SK-N-SH (cell line): ENCODE measurements at regions not wholly inside any gene's neighbourhood (a gene's known extent, or its start where the extent isn't known, plus 50 kb on each side); places are given as distances from the start of the nearest gene placed in this dataset.
A peak's percentile ranks its signal among the peaks of the same experiment; 100 is the strongest.

Experiments
- CTCF ChIA-PET: fragments of 300-600, 350-600 bp; formaldehyde crosslinking; extraction: SDS; loops from one replicate; lab custom pipeline; 2021; lab: Yijun Ruan, JAX
- POLR2A ChIA-PET: fragments of 350-600 bp; sonication (Branson Sonifier 250); formaldehyde crosslinking; extraction: SDS; loops from one replicate; lab custom pipeline; 2020; ENCODE audit warnings: antibody characterized with exemption, inconsistent platforms; lab: Yijun Ruan, JAX
- DNase-seq: peaks from one replicate; pipeline ENCODE4 v3.0.0; 2012
- H2AFZ ChIP-seq: fragments of 200-600 bp; sonication (generic); 2 replicates; pipeline ENCODE4 v1.8.1; 2016; ENCODE audit warnings: antibody characterized with exemption, mild to moderate bottlenecking, low read depth
- H3F3A ChIP-seq: fragments of 200-600 bp; sonication (generic); replicated peaks from 2 replicates; pipeline ENCODE3; 2016; ENCODE audit warnings: antibody characterized with exemption, mild to moderate bottlenecking; ENCODE audit not compliant: insufficient read depth
- H3K27ac ChIP-seq, 2 experiments: fragments of 200-500 bp in 1 of 2; fragments of 200-600 bp in 1 of 2; sonication (Bioruptor generic) in 1 of 2; sonication (generic), shearing (Covaris generic) in 1 of 2; 2 replicates each; pipeline versions ENCODE4 v1.5.1 to v1.6.1; 2014 to 2016; ENCODE audit warnings: low read depth in 2 of 2, inconsistent platforms in 1 of 2, low read length in 1 of 2, mild to moderate bottlenecking in 1 of 2, mixed read lengths in 1 of 2
- H3K27me3 ChIP-seq: fragments of 200-600 bp; sonication (generic), shearing (Covaris generic); 2 replicates; pipeline ENCODE4 v1.6.1; 2016; ENCODE audit warnings: mixed run types; ENCODE audit not compliant: insufficient read depth
- H3K36me3 ChIP-seq, 2 experiments: fragments of 200-500 bp in 1 of 2; fragments of 200-600 bp in 1 of 2; sonication (Bioruptor generic) in 1 of 2; sonication (generic) in 1 of 2; replicated peaks in 1 of 2; 2 replicates each; pipeline versions ENCODE3 to v1.5.1; 2014 to 2016; ENCODE audit warnings: low read length in 1 of 2, mild to moderate bottlenecking in 1 of 2; ENCODE audit not compliant: insufficient read depth in 2 of 2, control insufficient read depth in 1 of 2
- H3K4me1 ChIP-seq, 2 experiments: fragments of 200-500 bp in 1 of 2; fragments of 200-600 bp in 1 of 2; sonication (Bioruptor generic) in 1 of 2; sonication (generic), shearing (Covaris generic) in 1 of 2; 2 replicates each; pipeline versions ENCODE4 v1.5.1 to v1.6.1; 2014 to 2016; ENCODE audit warnings: low read depth in 1 of 2, low read length in 1 of 2, mixed run types in 1 of 2; ENCODE audit not compliant: insufficient read depth in 2 of 2, control insufficient read depth in 1 of 2
- H3K4me2 ChIP-seq: fragments of 200-600 bp; sonication (generic), shearing (Covaris generic); 2 replicates; pipeline ENCODE4 v1.6.1; 2017; ENCODE audit warnings: mixed run types
- H3K4me3 ChIP-seq, 2 experiments: fragments of 200-500 bp in 1 of 2; fragments of 200-600 bp in 1 of 2; sonication (Bioruptor generic) in 1 of 2; sonication (generic), shearing (Covaris generic) in 1 of 2; 2 replicates each; pipeline versions ENCODE4 v1.5.1 to v1.8.1; 2014 to 2016; ENCODE audit warnings: low read depth in 2 of 2, inconsistent platforms in 1 of 2, low read length in 1 of 2, mild to moderate bottlenecking in 1 of 2, mixed read lengths in 1 of 2, moderate library complexity in 1 of 2
- H3K79me2 ChIP-seq: fragments of 200-600 bp; sonication (generic); 2 replicates; pipeline ENCODE4 v1.8.1; 2017; ENCODE audit warnings: mild to moderate bottlenecking; ENCODE audit not compliant: insufficient read depth
- H3K9ac ChIP-seq: fragments of 200-600 bp; sonication (generic); 2 replicates; pipeline ENCODE4 v1.6.1; 2017; ENCODE audit warnings: mixed run types
- H3K9me2 ChIP-seq: fragments of 200-600 bp; sonication (generic); 2 replicates; pipeline ENCODE4 v1.6.1; 2017; ENCODE audit warnings: mixed run types
- H3K9me3 ChIP-seq: fragments of 200-600 bp; sonication (generic); 2 replicates; pipeline ENCODE4 v1.6.1; 2017; ENCODE audit warnings: mixed run types, mild to moderate bottlenecking, moderate library complexity
- H4K20me1 ChIP-seq: fragments of 200-600 bp; sonication (generic); 2 replicates; pipeline ENCODE4 v1.6.1; 2017; ENCODE audit warnings: mild to moderate bottlenecking, mixed run types; ENCODE audit not compliant: insufficient read depth
- ELF1 ChIP-seq: IDR thresholded peaks from 2 replicates; pipeline ENCODE4 v1.4.0; 2012
- EZH2phosphoT487 ChIP-seq: fragments of 200-600 bp; sonication (generic); IDR thresholded peaks from 2 replicates; pipeline ENCODE4 v1.6.1; 2017; ENCODE audit warnings: low read depth, mixed run types, mild to moderate bottlenecking, antibody characterized with exemption, moderate library complexity, borderline replicate concordance
- FOSL2 ChIP-seq: IDR thresholded peaks from 2 replicates; pipeline ENCODE4 v1.4.0; 2012; ENCODE audit warnings: low read depth, mild to moderate bottlenecking, moderate library complexity, borderline replicate concordance
- GABPA ChIP-seq: IDR thresholded peaks from 2 replicates; pipeline ENCODE4 v1.4.0; 2012; ENCODE audit warnings: low read depth, mild to moderate bottlenecking
- GATA2 ChIP-seq: sonication (generic); formaldehyde crosslinking; IDR thresholded peaks from 2 replicates; pipeline ENCODE4 v1.5.0; 2020; ENCODE audit warnings: mild to moderate bottlenecking, missing genetic modification reagents
- MEF2A ChIP-seq: IDR thresholded peaks from 2 replicates; pipeline ENCODE4 v1.4.0; 2012; ENCODE audit warnings: low read depth, borderline replicate concordance
- NFIC ChIP-seq: IDR thresholded peaks from 2 replicates; pipeline ENCODE4 v1.4.0; 2012; ENCODE audit warnings: borderline replicate concordance
- NRF1 ChIP-seq: IDR thresholded peaks from 2 replicates; pipeline ENCODE4 v1.6.1; 2012; ENCODE audit warnings: low read depth, mild to moderate bottlenecking, low read length
- POLR2AphosphoS5 ChIP-seq: IDR thresholded peaks from 2 replicates; pipeline ENCODE4 v1.6.1; 2012; ENCODE audit warnings: low read depth, low read length
- RAD21 ChIP-seq: IDR thresholded peaks from 2 replicates; pipeline ENCODE4 v1.6.1; 2012; ENCODE audit warnings: mild to moderate bottlenecking, low read length
- RCOR1 ChIP-seq: fragments of 150-350 bp; IDR thresholded peaks from 2 replicates; pipeline ENCODE4 v1.6.1; 2017; ENCODE audit warnings: antibody characterized with exemption, low read length
- SMC3 ChIP-seq: IDR thresholded peaks from 2 replicates; pipeline ENCODE4 v1.6.1; 2012; ENCODE audit warnings: low read depth, low read length, improper control_type of control experiment
- TAF1 ChIP-seq: IDR thresholded peaks from 2 replicates; pipeline ENCODE4 v1.6.1; 2012; ENCODE audit warnings: low read depth, mild to moderate bottlenecking, low read length, moderate library complexity, borderline replicate concordance
- YY1 ChIP-seq: IDR thresholded peaks from 2 replicates; pipeline ENCODE4 v1.4.0; 2012; ENCODE audit warnings: low read depth, mild to moderate bottlenecking
- WGBS: methylation state at CpG from one replicate; pipeline ENCODE4 v1.1.6; 2017; ENCODE audit warnings: low lambda C conversion rate; 5-methylcytosine and 5-hydroxymethylcytosine counted together
- TF ChIP-seq, protein P1 (sequence below): fragments of 200-600 bp; sonication (generic); IDR thresholded peaks from 2 replicates; pipeline ENCODE4 v1.6.1; 2017; ENCODE audit warnings: antibody characterized with exemption, mild to moderate bottlenecking, moderate library complexity
- TF ChIP-seq, protein P2 (sequence below): IDR thresholded peaks from 2 replicates; pipeline ENCODE4 v1.4.0; 2012; ENCODE audit warnings: low read depth, borderline replicate concordance
- TF ChIP-seq, protein P3 (sequence below): IDR thresholded peaks from 2 replicates; pipeline ENCODE4 v1.4.0; 2012; ENCODE audit warnings: low read depth, borderline replicate concordance
- TF ChIP-seq, protein P4 (sequence below): IDR thresholded peaks from 2 replicates; pipeline ENCODE4 v1.6.1; 2012; ENCODE audit warnings: mild to moderate bottlenecking, low read depth, low read length, moderate library complexity

DNA sequence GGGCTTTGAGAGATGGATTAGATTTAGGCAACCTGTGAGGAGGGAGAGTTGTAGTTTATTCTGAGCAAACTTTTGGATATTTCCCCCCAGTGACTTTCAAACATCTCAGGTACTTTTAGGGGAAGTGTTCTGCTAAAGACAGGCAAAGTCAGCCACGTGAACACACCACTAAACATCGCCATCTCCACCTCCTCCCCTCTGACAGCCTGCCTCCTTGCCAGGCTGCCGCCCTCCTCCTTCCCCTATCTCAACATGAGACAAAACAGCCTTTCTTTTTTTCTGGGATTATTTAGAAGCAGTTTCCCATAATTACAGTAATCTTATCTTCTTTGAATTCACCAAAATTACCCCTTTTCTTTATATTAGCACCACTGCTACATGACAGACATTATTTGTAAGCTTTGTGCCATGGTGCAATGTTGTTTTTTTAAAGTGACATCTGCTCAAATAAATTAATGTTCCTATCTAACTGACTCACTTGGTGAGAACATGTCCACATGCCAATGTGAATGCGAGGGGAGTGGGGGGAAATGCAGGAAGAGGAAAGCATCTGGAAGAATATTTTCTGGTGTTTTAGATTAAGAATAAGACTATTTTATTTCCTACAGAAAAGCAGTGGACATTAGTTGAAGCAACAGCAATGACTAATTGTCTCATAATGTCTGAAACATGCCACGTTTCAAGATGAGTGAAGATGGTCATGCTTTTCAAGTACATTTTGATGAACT, 147.8 kb upstream of the ATP1B1 start:
- H3K9ac ChIP-seq, result no peak overlapping the region
- WGBS, result 60% methylated on average over 5 of the region's 5 CpGs
- no peaks in the 10 kb centered on the region for H3K27me3 ChIP-seq
- no peaks in the 10 kb centered on the region for H4K20me1 ChIP-seq
- H3K36me3 ChIP-seq, result no peaks in the 10 kb centered on the region
- no peak for TF ChIP-seq GABPA
- TF ChIP-seq POLR2AphosphoS5, result no peak
- TF ChIP-seq, protein P1, sequence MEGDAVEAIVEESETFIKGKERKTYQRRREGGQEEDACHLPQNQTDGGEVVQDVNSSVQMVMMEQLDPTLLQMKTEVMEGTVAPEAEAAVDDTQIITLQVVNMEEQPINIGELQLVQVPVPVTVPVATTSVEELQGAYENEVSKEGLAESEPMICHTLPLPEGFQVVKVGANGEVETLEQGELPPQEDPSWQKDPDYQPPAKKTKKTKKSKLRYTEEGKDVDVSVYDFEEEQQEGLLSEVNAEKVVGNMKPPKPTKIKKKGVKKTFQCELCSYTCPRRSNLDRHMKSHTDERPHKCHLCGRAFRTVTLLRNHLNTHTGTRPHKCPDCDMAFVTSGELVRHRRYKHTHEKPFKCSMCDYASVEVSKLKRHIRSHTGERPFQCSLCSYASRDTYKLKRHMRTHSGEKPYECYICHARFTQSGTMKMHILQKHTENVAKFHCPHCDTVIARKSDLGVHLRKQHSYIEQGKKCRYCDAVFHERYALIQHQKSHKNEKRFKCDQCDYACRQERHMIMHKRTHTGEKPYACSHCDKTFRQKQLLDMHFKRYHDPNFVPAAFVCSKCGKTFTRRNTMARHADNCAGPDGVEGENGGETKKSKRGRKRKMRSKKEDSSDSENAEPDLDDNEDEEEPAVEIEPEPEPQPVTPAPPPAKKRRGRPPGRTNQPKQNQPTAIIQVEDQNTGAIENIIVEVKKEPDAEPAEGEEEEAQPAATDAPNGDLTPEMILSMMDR, result no peak
- no peak for TF ChIP-seq EZH2phosphoT487
- TF ChIP-seq TAF1, result no peak
- TF ChIP-seq, protein P2, sequence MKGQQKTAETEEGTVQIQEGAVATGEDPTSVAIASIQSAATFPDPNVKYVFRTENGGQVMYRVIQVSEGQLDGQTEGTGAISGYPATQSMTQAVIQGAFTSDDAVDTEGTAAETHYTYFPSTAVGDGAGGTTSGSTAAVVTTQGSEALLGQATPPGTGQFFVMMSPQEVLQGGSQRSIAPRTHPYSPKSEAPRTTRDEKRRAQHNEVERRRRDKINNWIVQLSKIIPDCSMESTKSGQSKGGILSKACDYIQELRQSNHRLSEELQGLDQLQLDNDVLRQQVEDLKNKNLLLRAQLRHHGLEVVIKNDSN, result no peak
- no peak for TF ChIP-seq FOSL2
- TF ChIP-seq, protein P3, sequence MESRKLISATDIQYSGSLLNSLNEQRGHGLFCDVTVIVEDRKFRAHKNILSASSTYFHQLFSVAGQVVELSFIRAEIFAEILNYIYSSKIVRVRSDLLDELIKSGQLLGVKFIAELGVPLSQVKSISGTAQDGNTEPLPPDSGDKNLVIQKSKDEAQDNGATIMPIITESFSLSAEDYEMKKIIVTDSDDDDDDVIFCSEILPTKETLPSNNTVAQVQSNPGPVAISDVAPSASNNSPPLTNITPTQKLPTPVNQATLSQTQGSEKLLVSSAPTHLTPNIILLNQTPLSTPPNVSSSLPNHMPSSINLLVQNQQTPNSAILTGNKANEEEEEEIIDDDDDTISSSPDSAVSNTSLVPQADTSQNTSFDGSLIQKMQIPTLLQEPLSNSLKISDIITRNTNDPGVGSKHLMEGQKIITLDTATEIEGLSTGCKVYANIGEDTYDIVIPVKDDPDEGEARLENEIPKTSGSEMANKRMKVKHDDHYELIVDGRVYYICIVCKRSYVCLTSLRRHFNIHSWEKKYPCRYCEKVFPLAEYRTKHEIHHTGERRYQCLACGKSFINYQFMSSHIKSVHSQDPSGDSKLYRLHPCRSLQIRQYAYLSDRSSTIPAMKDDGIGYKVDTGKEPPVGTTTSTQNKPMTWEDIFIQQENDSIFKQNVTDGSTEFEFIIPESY, result no peak
- TF ChIP-seq NRF1, result no peak
- no peak for TF ChIP-seq YY1
- TF ChIP-seq NFIC, result no peak
- no peak for TF ChIP-seq RCOR1
- no peak for TF ChIP-seq GATA2 (CRISPR knock-in tag)
- TF ChIP-seq, protein P4, sequence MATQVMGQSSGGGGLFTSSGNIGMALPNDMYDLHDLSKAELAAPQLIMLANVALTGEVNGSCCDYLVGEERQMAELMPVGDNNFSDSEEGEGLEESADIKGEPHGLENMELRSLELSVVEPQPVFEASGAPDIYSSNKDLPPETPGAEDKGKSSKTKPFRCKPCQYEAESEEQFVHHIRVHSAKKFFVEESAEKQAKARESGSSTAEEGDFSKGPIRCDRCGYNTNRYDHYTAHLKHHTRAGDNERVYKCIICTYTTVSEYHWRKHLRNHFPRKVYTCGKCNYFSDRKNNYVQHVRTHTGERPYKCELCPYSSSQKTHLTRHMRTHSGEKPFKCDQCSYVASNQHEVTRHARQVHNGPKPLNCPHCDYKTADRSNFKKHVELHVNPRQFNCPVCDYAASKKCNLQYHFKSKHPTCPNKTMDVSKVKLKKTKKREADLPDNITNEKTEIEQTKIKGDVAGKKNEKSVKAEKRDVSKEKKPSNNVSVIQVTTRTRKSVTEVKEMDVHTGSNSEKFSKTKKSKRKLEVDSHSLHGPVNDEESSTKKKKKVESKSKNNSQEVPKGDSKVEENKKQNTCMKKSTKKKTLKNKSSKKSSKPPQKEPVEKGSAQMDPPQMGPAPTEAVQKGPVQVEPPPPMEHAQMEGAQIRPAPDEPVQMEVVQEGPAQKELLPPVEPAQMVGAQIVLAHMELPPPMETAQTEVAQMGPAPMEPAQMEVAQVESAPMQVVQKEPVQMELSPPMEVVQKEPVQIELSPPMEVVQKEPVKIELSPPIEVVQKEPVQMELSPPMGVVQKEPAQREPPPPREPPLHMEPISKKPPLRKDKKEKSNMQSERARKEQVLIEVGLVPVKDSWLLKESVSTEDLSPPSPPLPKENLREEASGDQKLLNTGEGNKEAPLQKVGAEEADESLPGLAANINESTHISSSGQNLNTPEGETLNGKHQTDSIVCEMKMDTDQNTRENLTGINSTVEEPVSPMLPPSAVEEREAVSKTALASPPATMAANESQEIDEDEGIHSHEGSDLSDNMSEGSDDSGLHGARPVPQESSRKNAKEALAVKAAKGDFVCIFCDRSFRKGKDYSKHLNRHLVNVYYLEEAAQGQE, result no peak
- TF ChIP-seq SMC3, result no peak
- TF ChIP-seq ELF1, result no peak
- TF ChIP-seq MEF2A, result no peak
- TF ChIP-seq RAD21, result no peak
- H3K4me2 ChIP-seq, result no peak overlapping the region
- H3K9me3 ChIP-seq, result no peaks in the 10 kb centered on the region
- ChIA-PET CTCF (no interaction called here), POLR2A (no interaction called here)
- H3K27ac ChIP-seq, result peak overlapping the region in 1 of 2 experiments; percentile 24; a peak in 1 of 4 replicates
- H3K79me2 ChIP-seq, result no peaks in the 10 kb centered on the region
- no peak overlapping the region for H2AFZ ChIP-seq
- H3K4me1 ChIP-seq, result peaks cover 0 to 2% of the 10 kb centered on the region in 2 experiments; a peak in 2 of 4 replicates
- DNase-seq, result no peak
- no peak overlapping the region for H3K4me3 ChIP-seq
- no peaks in the 10 kb centered on the region for H3K9me2 ChIP-seq
- H3F3A ChIP-seq, result peaks cover 8% of the 10 kb centered on the region
